ENCODE measurements at regions not wholly inside any gene's neighbourhood (a gene's known extent, or its start where the extent isn't known, plus 50 kb on each side); places are given as distances from the start of the nearest gene placed in this dataset.

DNA sequence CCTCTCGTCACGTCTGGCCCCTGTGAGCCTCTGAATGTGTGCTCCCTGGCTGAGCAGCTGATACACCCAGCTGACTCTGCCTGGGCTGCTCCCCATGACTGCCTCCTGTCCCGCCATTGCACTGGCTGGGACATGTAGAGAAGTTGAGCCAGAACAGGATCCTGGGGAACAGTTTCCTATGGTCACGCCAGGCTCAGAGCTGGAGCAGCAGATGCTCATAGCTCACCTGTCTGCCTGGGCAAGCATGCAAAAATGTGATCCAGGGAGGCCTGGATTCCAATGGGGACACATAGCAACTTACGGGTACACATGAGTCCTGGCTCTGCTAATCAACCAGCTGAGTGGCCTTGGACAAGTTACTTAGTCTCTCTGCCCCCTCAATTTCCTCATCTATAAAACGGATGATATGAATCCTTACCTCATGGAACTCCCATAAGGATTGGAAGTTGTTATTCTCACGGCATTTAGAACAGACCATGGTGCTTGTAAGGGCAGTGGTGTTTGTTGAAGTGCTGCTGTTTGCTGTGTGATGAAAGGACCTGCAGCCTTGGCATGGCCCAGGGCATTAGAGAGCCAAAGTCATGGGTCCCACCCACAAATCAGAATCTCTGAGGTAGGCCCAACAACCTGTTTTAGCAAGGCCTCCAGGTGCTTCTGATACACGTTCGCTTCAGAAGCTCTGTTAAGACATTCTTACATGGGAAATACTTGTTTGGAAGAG, 150.3 kb upstream of the VANGL1 start:
- H3K9me3 ChIP-seq, result no peaks in the 10 kb centered on the region
- H3K27me3 ChIP-seq (replicated peaks in 1 of 7), result no peaks in the 10 kb centered on the region
- no peak overlapping the region for H3K27ac ChIP-seq
- WGBS, 5 donors, result 86 to 96% (median 90%) methylated on average over 8 to 9 of the region's 9 CpGs
- TF ChIP-seq, protein P1, sequence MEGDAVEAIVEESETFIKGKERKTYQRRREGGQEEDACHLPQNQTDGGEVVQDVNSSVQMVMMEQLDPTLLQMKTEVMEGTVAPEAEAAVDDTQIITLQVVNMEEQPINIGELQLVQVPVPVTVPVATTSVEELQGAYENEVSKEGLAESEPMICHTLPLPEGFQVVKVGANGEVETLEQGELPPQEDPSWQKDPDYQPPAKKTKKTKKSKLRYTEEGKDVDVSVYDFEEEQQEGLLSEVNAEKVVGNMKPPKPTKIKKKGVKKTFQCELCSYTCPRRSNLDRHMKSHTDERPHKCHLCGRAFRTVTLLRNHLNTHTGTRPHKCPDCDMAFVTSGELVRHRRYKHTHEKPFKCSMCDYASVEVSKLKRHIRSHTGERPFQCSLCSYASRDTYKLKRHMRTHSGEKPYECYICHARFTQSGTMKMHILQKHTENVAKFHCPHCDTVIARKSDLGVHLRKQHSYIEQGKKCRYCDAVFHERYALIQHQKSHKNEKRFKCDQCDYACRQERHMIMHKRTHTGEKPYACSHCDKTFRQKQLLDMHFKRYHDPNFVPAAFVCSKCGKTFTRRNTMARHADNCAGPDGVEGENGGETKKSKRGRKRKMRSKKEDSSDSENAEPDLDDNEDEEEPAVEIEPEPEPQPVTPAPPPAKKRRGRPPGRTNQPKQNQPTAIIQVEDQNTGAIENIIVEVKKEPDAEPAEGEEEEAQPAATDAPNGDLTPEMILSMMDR (IDR thresholded peaks at IDR 0.05 in 8 of 11, conservative IDR thresholded peaks at IDR 0.05 in 3 of 11), result no peak
- TF ChIP-seq POLR2AphosphoS5 (IDR thresholded peaks at IDR 0.05) (no peak), POLR2A (IDR thresholded peaks at IDR 0.05) (no peak)
- intact Hi-C loops (cut with DNase I; ENCODE audit: low total_unique reads), result no loop called here
- H3K4me3 ChIP-seq, result no peak overlapping the region
- no peaks in the 10 kb centered on the region for H3K36me3 ChIP-seq
- H3K4me1 ChIP-seq, result no peaks in the 10 kb centered on the region
- no peak for DNase-seq

GRCh38 chr1:115479055-115479482, 141.0 kb upstream of the NGF start:
- Histone ChIP-seq H3K27me3 (replicated peaks in 1 of 7) (peaks cover 0 to 20% (median 0%) of the 10 kb centered on the region in 7 donors), H3K36me3 (no peaks in the 10 kb centered on the region), H3K4me1 (no peaks in the 10 kb centered on the region), H3K4me3 (no peak overlapping the region), H3K9me3 (no peaks in the 10 kb centered on the region), H3K27ac (no peak overlapping the region)
- intact Hi-C loops (cut with DNase I; ENCODE audit: low total_unique reads), result no loop called here
- no peak for DNase-seq
- TF ChIP-seq, protein P1 (IDR thresholded peaks at IDR 0.05 in 8 of 11, conservative IDR thresholded peaks at IDR 0.05 in 3 of 11), result no peak
- no peak for TF ChIP-seq POLR2A (IDR thresholded peaks at IDR 0.05)
- no peak for TF ChIP-seq POLR2AphosphoS5 (IDR thresholded peaks at IDR 0.05)
- 39 to 83% (median 51%) methylated on average over 15 to 22 of the region's 22 CpGs for WGBS, 5 donors

DNA sequence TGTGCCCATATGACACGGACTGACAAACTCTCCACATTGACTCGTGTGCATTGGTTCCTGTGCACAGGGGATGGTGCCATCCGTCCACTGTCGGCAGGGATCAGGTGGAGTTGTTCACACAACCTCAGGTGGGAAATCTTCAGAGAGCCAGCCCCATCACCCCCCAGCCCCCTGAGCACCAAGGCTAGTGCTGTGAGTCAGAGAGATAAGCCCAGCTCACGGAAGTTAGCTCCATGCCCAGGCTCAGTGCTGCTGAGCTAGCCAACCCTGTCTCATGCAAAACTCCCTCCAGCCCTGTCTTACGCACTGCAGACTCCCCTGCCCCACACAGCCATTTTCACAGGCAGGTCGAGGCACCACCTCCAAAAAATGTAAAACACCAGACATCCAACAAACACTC, 139.0 kb upstream of the NGF start:
- H3K9me3 ChIP-seq, result no peaks in the 10 kb centered on the region
- H3K4me3 ChIP-seq, result no peak overlapping the region
- no peak for DNase-seq
- TF ChIP-seq POLR2AphosphoS5 (IDR thresholded peaks at IDR 0.05) (no peak), POLR2A (IDR thresholded peaks at IDR 0.05) (no peak)
- TF ChIP-seq, protein P1 (IDR thresholded peaks at IDR 0.05 in 8 of 11, conservative IDR thresholded peaks at IDR 0.05 in 3 of 11), result no peak
- no peaks in the 10 kb centered on the region for H3K4me1 ChIP-seq
- H3K27me3 ChIP-seq (replicated peaks in 1 of 7), result peaks cover 0 to 18% (median 0%) of the 10 kb centered on the region in 7 donors
- no peaks in the 10 kb centered on the region for H3K36me3 ChIP-seq
- H3K27ac ChIP-seq, result no peak overlapping the region
- intact Hi-C loops (cut with DNase I; ENCODE audit: low total_unique reads), result no loop called here
- 82 to 95% (median 90%) methylated on average over 7 of the region's 7 CpGs for WGBS, 5 donors

DNA sequence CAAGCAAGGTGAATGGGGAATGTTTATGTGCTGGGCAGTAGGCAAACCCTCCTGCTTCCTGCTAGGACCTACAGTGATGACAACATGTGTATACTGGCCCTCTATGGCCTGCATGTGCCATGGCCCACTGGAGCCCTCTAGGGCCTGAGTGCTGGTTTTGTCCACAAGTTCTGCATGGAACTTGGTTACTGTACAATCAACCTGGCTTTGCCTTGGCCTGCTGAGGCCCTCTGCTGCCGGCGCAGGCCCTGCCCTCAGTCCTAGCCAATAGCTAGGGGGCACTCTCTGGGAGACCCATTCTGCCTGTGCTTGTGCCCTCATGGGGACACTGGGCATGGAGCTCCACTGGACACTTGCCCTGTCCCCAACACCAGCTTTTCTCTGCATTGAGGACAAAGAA, 138.6 kb upstream of the NGF start:
- no peaks in the 10 kb centered on the region for H3K4me1 ChIP-seq
- TF ChIP-seq, protein P1 (IDR thresholded peaks at IDR 0.05 in 8 of 11, conservative IDR thresholded peaks at IDR 0.05 in 3 of 11), result peak in 1 of 11 experiments; percentile 16
- no peak for TF ChIP-seq POLR2A (IDR thresholded peaks at IDR 0.05)
- WGBS, 5 donors, result 88 to 100% (median 92%) methylated on average over 2 of the region's 2 CpGs; no CpG with 5 or more reads in 1 of the 5 donors
- no peak overlapping the region for H3K27ac ChIP-seq
- H3K36me3 ChIP-seq, result no peaks in the 10 kb centered on the region
- DNase-seq, result no peak
- intact Hi-C loops (cut with DNase I; ENCODE audit: low total_unique reads), result no loop called here
- peaks cover 0 to 18% (median 0%) of the 10 kb centered on the region in 7 donors for H3K27me3 ChIP-seq (replicated peaks in 1 of 7)
- H3K9me3 ChIP-seq, result no peaks in the 10 kb centered on the region
- no peak overlapping the region for H3K4me3 ChIP-seq
